Vagina (tissue), 2 donors: ENCODE measurements at regions not wholly inside any gene's neighbourhood (a gene's known extent, or its start where the extent isn't known, plus 50 kb on each side); places are given as distances from the start of the nearest gene placed in this dataset.

Source experiments
- POLR2A ChIP-seq, 2 donors: fragments of 450-650 bp; IDR thresholded peaks; one replicate each; pipeline ENCODE4 v1.6.1; 2017; ENCODE audit warnings: antibody characterized with exemption in 2 of 2, mild to moderate bottlenecking in 2 of 2, moderate library complexity in 2 of 2
- POLR2AphosphoS5 ChIP-seq, 2 donors: sonication (generic); formaldehyde crosslinking; IDR thresholded peaks; one replicate each; pipeline ENCODE4 v1.9.0; 2017; ENCODE audit warnings: antibody characterized with exemption in 2 of 2, mild to moderate bottlenecking in 2 of 2, low read depth in 1 of 2; ENCODE audit not compliant: insufficient read depth in 1 of 2
- TF ChIP-seq, protein P1 (sequence below), 3 experiments: fragments of 450-650 bp in 2 of 3; fragments of 200-600 bp in 1 of 3; sonication (generic) in 1 of 3; IDR thresholded peaks; one replicate each; pipeline ENCODE4 v1.5.1; 2017 to 2019; ENCODE audit warnings: antibody characterized with exemption in 3 of 3, mild to moderate bottlenecking in 2 of 3, moderate library complexity in 2 of 3

DNA sequence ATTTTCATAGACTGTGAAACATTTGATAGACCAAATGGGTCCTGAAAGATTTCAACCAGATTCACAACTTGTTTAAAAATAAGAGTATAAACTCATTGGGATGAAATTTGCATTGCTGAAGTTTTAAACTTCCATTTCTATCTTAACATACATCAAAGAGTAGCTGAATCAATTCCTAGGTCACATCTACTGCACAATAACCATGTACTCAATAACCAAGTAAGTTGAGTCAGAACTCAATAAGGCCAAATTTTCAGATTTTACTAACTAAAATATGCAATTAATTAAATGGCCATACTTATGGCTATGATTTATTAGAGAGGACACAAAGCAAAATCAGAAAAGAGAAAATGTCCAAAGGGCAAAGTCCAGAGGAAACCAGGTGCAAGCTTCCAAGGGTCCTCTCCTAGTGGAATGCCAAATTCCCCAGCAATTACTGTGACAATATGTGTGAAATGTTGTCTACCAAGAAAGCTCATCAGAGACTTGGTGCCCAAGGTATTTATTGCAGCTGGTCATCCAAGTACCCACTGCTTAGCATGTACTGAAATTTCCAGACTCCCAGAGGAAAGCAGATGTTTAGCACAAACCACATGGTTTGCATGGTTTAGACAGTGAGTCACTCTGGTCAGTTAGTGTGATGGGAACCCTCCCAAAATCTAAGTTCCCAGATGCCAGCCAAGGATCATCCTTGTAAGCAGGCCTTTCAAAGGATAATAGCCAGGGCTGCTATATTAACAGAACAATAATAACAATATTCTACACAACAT, 238.9 kb downstream of the IPMK start:
- TF ChIP-seq, protein P1, sequence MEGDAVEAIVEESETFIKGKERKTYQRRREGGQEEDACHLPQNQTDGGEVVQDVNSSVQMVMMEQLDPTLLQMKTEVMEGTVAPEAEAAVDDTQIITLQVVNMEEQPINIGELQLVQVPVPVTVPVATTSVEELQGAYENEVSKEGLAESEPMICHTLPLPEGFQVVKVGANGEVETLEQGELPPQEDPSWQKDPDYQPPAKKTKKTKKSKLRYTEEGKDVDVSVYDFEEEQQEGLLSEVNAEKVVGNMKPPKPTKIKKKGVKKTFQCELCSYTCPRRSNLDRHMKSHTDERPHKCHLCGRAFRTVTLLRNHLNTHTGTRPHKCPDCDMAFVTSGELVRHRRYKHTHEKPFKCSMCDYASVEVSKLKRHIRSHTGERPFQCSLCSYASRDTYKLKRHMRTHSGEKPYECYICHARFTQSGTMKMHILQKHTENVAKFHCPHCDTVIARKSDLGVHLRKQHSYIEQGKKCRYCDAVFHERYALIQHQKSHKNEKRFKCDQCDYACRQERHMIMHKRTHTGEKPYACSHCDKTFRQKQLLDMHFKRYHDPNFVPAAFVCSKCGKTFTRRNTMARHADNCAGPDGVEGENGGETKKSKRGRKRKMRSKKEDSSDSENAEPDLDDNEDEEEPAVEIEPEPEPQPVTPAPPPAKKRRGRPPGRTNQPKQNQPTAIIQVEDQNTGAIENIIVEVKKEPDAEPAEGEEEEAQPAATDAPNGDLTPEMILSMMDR (IDR thresholded peaks at IDR 0.05), result no peak
- TF ChIP-seq POLR2AphosphoS5 (IDR thresholded peaks at IDR 0.05; ENCODE audit: insufficient read depth in 1 of 2, low read depth in 1 of 2) (no peak), POLR2A (IDR thresholded peaks at IDR 0.05) (no peak)
